Left lobe of liver (tissue), 2 donors: ENCODE measurements at regions not wholly inside any gene's neighbourhood (a gene's known extent, or its start where the extent isn't known, plus 50 kb on each side); places are given as distances from the start of the nearest gene placed in this dataset.

ENCODE experiments used
- ATAC-seq: fragments of 200-7000 bp; cut with Tn5 transposase; one replicate; pipeline ENCODE4 v1.9.1; 2020; ENCODE audit warnings: mild to moderate bottlenecking, moderate library complexity
- DNase-seq: peaks from one replicate; pipeline ENCODE4 v3.0.0-alpha.2; 2020; ENCODE audit warnings: low spot score
- donor health status: DM: no; HTN: no; CAD: no; lungs with moderate emphysema.
- donor health status: DM: no; HTN: yes; CAD: no.

GRCh38 chr21:41071258-41072171 lies 96.4 kb upstream of the BACE2 start:
- no peak for ATAC-seq
- DNase-seq = no peak

- ATAC-seq (no peak), DNase-seq (no peak)
These were observed 94.4 kb upstream of the BACE2 start for GRCh38 chr21:41073558-41073957.

GRCh38 chr21:41074396-41075184 lies 93.4 kb upstream of the BACE2 start:
- DNase-seq (no peak), ATAC-seq (no peak)

GRCh38 chr21:41075656-41076055 lies 92.3 kb upstream of the BACE2 start:
- no peak for DNase-seq
- ATAC-seq = no peak

GRCh38 chr21:41076064-41076463 lies 91.9 kb upstream of the BACE2 start:
- no peak for DNase-seq
- no peak for ATAC-seq

- ATAC-seq = no peak
These were observed 88.8 kb upstream of the BACE2 start for GRCh38 chr21:41079159-41079558.

GRCh38 chr21:41080485-41081121 lies 87.4 kb upstream of the BACE2 start:
- ATAC-seq (no peak), DNase-seq (no peak)

More at GRCh38 chr21:41079159-41079558, 88.8 kb upstream of the BACE2 start:
- DNase-seq = no peak

GRCh38 chr21:41086569-41086968 lies 81.4 kb upstream of the BACE2 start:
- ATAC-seq (no peak), DNase-seq (no peak)

GRCh38 chr21:41090981-41091380 lies 77.0 kb upstream of the BACE2 start:
- ATAC-seq (no peak), DNase-seq (no peak)

GRCh38 chr21:41091616-41092015 lies 76.3 kb upstream of the BACE2 start:
- ATAC-seq (no peak), DNase-seq (no peak)

- ATAC-seq = no peak
- no peak for DNase-seq
These were observed 75.6 kb upstream of the BACE2 start for GRCh38 chr21:41092312-41092711.

GRCh38 chr21:41095983-41096382 lies 72.0 kb upstream of the BACE2 start:
- DNase-seq (no peak), ATAC-seq (peak; percentile 65)

GRCh38 chr21:41098076-41098475 lies 69.9 kb upstream of the BACE2 start:
- no peak for DNase-seq
- no peak for ATAC-seq

GRCh38 chr21:41098481-41099042 lies 69.4 kb upstream of the BACE2 start:
- ATAC-seq = no peak
- DNase-seq = no peak

- ATAC-seq (no peak), DNase-seq (no peak)
These were observed 67.0 kb upstream of the BACE2 start for GRCh38 chr21:41100826-41101550.

GRCh38 chr21:41102281-41102680 lies 65.7 kb upstream of the BACE2 start:
- DNase-seq = no peak
- peak; percentile 45 for ATAC-seq

- no peak for DNase-seq
- ATAC-seq = no peak
These were observed 60.4 kb upstream of the BACE2 start for GRCh38 chr21:41107602-41108001.

GRCh38 chr21:41108668-41109585 lies 59.0 kb upstream of the BACE2 start:
- ATAC-seq = no peak
- DNase-seq = no peak

- no peak for ATAC-seq
- no peak for DNase-seq
These were observed 57.8 kb upstream of the BACE2 start for GRCh38 chr21:41110161-41110560.
